HG03064 (cell line): ENCODE measurements at regions not wholly inside any gene's neighbourhood (a gene's known extent, or its start where the extent isn't known, plus 50 kb on each side); places are given as distances from the start of the nearest gene placed in this dataset.
"Not testable (repeated sequence)": the region's sequence is repeated elsewhere in the genome, so short reads cannot be mapped to it uniquely, and the experiment has no call there.

ENCODE experiments used
- ATAC-seq: cut with Tn5 transposase; IDR thresholded peaks from one replicate; pipeline ENCODE4 v1.9.1; 2021; ENCODE audit warnings: low read depth; ENCODE audit not compliant: unreplicated experiment

- ATAC-seq, result no peak
Measured at GRCh38 chr6:103516336-103516735, 1343.4 kb downstream of the HACE1 start.

DNA sequence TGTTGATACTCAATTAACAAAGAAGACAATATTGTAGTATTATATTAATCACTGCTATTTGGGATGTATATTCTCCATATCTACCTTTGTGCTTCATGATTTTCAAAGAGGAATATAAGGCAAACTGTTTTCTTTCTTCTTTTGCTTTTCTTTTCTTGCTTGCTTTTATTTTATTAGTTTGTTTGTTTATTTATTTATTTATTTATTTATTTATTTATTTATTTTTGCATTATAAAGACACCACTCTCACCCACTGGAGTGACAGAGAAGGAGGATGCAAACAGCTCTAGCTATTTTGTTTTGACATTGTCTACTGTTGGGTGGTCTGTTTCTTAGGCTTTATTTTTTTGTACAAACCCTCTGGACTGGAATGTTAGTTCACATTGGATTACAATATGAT is 1352.7 kb downstream of the HACE1 start:
- ATAC-seq, result no peak

DNA sequence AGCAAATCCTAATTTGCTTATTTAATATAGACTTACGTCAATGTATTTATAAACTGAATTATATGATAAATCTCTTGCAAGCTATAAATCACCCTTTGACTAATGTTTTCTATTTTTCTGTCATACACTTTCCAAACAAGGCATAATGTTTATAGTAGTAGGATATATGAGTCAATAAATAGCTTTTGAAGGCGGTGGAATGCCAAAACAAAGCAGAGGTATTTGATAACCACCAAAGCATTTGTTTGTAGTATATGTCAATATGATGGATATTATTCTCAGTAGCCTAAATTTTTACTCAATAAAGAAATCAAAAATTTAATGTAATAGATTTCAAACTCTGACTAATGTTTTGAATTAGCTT is 1354.6 kb downstream of the HACE1 start:
- ATAC-seq, result no peak

DNA sequence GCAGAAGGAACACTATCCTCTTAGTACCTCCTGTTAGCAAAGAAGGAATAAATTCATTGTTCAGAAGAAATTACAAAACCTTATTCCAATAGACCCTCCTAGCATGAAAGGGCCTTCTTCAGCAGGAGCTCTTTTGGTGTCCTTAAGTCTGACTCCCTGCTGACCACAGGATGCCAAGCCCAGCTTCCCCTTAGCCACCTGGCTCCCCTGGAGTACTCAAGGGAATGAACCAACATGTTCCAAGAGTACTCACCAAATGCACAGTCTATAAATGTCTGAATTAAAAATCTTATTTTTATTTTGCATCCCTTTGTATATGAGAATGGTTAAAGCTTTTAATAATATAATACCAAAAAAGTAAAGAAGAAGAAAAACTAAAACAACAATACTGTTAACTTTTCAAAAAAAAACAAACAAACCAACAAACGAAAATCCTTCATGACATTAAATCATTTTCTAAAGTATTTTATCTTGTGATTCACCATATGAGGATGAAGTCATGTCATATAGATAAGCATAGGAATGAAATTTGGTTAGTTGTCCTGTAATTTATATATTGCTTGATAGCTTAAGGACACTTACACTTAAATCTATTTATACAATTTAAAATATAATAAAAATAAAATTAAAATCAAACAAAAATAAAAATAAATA is 1355.1 kb downstream of the HACE1 start:
- ATAC-seq, result no peak

GRCh38 chr6:103496588-103496987 is 1363.1 kb downstream of the HACE1 start:
- ATAC-seq, result not testable (repeated sequence)

DNA sequence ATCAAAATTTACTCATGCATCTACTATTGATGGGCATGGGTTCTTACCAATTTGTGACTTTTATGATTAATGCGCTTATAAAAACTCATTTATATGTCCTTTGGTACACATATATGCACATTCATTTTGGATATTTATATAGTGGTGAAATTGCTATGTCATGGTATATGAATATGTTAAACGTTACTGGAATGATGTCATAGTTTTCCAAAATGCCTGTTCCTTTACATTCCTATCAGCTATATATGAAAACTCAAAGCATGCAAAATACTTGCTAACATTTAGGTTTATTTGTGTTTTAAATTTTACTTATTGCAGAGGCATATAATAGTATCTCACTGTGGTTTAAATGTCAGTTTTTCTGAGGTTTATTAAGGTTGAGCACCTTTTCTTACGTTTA is 1403.1 kb downstream of the HACE1 start:
- ATAC-seq, result no peak

DNA sequence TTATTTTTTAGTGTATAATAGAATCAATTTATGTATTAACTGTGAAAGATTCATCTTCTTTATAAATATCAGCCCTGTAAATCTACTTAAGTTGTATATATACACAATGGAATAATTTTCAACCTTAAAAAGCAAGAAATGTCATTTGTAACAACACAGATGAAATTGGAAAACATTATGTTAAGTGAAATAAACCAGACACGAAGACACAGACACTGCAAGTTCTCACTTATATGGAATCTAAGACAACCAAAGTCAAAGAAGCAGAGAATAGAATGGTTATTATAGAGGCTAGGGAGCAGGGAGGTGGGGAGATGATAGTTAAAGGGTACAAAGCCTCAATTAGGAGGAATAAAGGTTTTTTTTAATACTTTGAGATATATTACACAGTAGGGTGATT is 1404.4 kb downstream of the HACE1 start:
- no peak for ATAC-seq

DNA sequence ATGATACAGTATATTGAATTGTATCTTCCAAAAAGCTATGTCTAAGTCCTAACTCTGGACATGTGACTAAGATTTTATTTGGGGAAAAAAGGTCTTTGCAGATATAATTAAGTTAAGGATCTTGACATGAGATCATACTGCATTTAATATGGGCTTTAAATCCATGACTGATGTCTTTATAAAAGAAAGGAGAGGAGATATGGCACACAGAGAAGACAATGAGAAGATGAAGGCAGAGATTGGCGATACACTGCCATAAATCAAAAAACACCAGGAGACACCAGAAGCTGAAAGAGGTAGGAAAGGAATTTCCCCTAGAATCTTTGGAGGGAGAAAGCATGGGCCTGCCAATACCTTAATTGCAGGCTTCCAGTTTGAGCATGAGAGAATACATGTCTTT is 1450.2 kb downstream of the HACE1 start:
- no peak for ATAC-seq

GRCh38 chr6:103405321-103405720 is 1454.4 kb downstream of the HACE1 start:
- no peak for ATAC-seq

- ATAC-seq, result no peak
Measured at GRCh38 chr6:103404799-103405198, 1454.9 kb downstream of the HACE1 start.

DNA sequence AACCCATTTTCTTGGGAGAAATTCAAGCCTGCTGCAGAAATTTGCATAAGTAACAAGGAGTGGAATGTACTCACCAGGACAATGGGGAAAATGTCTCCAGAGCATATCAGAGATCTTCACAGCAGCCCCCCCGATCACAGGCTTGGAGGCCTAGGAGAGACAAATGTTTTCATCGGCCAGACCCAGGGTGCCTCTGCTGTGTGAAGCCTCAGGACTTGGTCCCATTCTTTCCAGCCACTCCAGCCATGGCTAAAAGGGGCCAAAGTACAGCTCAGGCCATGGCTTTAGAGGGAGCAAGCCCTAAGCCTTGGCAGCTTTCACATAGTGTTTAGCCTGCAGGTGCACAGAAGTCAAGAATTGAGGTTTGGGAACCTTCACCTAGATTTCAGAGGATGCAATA is 1463.0 kb downstream of the HACE1 start:
- no peak for ATAC-seq

GRCh38 chr6:103379272-103379671 is 1480.4 kb downstream of the HACE1 start:
- ATAC-seq, result no peak

GRCh38 chr6:103367212-103367611 is 1492.5 kb downstream of the HACE1 start:
- no peak for ATAC-seq

- ATAC-seq, result no peak
Measured at GRCh38 chr6:103356531-103356930, 1503.2 kb downstream of the HACE1 start.

DNA sequence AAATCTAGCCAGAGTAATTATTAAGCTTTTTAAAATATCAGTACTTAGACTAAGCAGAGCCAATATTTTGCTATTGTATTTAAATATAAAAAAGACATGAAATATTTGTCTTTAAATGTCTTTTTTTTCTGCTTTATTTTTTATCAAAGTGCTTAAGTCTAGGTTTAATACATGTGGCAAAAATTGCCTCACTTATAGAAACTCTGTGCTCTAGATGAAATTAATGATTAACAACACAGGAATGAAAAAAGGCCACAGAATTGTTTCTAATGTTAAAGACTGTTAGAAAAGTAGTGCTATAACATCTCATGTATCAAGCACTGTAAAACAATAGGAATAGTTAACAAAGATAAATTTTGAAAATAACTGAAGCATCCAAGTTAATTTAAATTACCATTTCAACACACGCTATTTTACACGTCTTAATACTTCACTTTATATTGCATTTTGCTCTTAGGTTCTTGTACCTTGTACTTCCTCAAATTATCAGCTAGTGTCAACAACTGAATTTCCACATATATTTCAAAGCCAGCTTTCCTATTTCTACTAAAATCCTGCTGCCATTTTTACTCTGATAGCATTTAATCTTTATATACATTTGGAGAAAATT is 1515.1 kb downstream of the HACE1 start:
- ATAC-seq, result no peak

GRCh38 chr6:103335412-103335811 is 1524.3 kb downstream of the HACE1 start:
- no peak for ATAC-seq

DNA sequence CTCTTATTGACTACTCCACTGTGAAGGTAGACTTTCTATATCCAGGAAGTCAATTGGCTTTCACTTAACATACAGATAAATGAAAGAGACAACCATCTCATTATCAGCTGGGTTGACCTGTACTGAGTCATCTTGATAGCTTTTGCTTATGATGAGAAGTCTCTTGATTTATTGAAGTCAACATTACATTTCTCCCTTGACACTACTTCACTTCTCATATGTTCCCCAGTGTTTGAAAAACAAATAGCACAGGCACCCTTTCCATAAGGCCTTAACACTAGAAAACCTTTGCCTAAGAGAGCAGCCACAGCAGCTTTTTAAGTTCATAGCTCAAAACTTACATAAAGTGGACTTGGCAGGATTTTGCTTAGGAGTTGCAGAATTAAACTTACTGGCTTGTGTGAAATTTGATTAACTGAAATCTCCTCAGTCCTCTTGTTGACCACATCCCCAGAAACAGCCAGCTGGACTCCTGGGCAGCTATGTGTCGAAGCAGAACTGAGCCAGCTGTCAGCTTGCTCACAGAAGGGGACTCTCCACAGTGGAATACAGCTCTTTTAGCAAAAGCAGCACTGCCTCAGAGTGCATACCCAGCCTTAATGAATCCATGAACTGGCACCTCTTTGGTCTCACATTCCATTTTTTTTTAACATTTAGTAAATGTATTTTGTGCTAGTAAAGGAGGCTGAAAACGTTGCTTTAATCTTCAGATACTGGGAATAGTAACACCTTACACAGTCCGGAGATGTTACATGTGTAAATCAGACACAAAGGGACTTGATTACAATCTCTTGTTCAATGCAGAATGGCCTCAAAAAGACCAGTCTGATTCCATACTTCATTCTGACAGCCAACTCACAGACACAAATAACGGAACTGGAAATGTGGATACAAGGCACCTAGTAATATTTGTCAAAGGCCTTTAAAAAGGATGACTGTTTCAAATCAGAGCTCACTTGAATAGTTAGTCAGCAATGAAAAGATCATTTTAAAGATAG is 1532.7 kb downstream of the HACE1 start:
- ATAC-seq, result no peak

- no peak for ATAC-seq
Measured at GRCh38 chr6:103313432-103313831, 1546.3 kb downstream of the HACE1 start.

GRCh38 chr6:103294376-103294775 is 1565.3 kb downstream of the HACE1 start:
- not testable (repeated sequence) for ATAC-seq

- ATAC-seq, result no peak
Measured at GRCh38 chr6:103284835-103285234, 1574.9 kb downstream of the HACE1 start.

DNA sequence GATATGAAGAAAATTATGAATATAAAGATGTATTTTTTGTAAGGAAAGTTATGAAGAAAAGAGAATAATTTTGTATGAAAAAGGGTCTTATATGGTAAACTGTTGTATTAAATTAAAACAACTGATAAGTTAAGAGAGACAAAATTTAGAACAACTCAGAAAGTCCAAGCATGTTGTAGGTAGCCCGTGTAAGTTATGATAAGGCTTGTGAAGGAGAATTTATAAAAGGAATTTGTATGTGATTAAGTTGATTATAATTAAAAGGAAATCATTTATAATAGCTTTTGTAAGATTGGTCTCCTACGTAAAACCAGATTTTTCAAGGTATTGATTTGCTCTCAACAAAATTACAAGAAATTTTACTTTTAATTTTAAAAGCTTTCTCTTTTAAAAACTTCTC is 1579.3 kb downstream of the HACE1 start:
- ATAC-seq, result no peak
